OCI-LY3 (cell line): ENCODE measurements at regions not wholly inside any gene's neighbourhood (a gene's known extent, or its start where the extent isn't known, plus 50 kb on each side); places are given as distances from the start of the nearest gene placed in this dataset.

Experiments
- EZH2phosphoT487 ChIP-seq: fragments of 200-600 bp; shearing (Covaris generic); IDR thresholded peaks from 2 replicates; pipeline ENCODE4 v1.6.1; 2018; ENCODE audit warnings: antibody characterized with exemption, mixed run types, low read depth
- TF ChIP-seq, protein P1 (sequence below): fragments of 200-600, 300-600 bp; sonication (generic); IDR thresholded peaks from 2 replicates; pipeline ENCODE4 v1.5.1; 2014; ENCODE audit warnings: antibody characterized with exemption, low read length, low read depth

DNA sequence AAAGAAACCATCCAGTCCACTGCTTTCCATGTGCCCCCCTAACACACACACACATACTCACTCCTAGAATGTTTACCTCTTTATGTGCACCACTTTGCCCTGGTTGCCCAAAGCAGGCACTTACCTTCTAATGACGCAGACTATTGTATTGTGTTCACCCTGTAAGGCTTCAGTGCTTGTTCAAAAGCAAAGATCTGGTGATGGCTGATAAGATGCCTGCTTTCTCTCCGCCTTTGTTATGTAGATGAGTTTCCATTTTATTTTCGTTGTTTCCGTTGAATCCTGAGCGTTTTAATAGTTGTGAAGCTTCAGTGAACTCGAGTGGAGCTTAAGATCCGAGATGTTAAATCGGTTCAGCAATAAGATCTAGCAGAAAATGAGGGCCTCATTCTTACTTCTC is 452.7 kb downstream of the TMEM114 start:
- TF ChIP-seq, protein P1, sequence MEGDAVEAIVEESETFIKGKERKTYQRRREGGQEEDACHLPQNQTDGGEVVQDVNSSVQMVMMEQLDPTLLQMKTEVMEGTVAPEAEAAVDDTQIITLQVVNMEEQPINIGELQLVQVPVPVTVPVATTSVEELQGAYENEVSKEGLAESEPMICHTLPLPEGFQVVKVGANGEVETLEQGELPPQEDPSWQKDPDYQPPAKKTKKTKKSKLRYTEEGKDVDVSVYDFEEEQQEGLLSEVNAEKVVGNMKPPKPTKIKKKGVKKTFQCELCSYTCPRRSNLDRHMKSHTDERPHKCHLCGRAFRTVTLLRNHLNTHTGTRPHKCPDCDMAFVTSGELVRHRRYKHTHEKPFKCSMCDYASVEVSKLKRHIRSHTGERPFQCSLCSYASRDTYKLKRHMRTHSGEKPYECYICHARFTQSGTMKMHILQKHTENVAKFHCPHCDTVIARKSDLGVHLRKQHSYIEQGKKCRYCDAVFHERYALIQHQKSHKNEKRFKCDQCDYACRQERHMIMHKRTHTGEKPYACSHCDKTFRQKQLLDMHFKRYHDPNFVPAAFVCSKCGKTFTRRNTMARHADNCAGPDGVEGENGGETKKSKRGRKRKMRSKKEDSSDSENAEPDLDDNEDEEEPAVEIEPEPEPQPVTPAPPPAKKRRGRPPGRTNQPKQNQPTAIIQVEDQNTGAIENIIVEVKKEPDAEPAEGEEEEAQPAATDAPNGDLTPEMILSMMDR: no peak
- TF ChIP-seq EZH2phosphoT487: no peak
